Hepatocyte (in vitro differentiated cells): ENCODE measurements at regions not wholly inside any gene's neighbourhood (a gene's known extent, or its start where the extent isn't known, plus 50 kb on each side); places are given as distances from the start of the nearest gene placed in this dataset.
"Not testable (repeated sequence)": the region's sequence is repeated elsewhere in the genome, so short reads cannot be mapped to it uniquely, and the experiment has no call there.

Experiments used
- CTCF ChIP-seq: fragments of 200-600 bp; sonication (generic); IDR thresholded peaks from 2 replicates; pipeline ENCODE4 v1.5.1; 2016; ENCODE audit warnings: antibody characterized with exemption, mild to moderate bottlenecking; ENCODE audit not compliant: poor library complexity
- EZH2 ChIP-seq: fragments of 200-600 bp; sonication (generic); IDR thresholded peaks from 2 replicates; pipeline ENCODE4 v1.6.1; 2016; ENCODE audit warnings: antibody characterized with exemption, mild to moderate bottlenecking, borderline replicate concordance
- EZH2phosphoT487 ChIP-seq: fragments of 200-600 bp; sonication (generic); IDR thresholded peaks from one replicate; pipeline ENCODE4 v1.6.1; 2018; ENCODE audit warnings: antibody characterized with exemption, mild to moderate bottlenecking, low read depth, moderate library complexity; ENCODE audit not compliant: unreplicated experiment, severe bottlenecking

- TF ChIP-seq CTCF, EZH2, EZH2phosphoT487: not testable (repeated sequence)
Measured at GRCh38 chr7:121712961-121713360, 160.0 kb upstream of the PTPRZ1 start.
